HAP-1 (cell line): ENCODE measurements at regions not wholly inside any gene's neighbourhood (a gene's known extent, or its start where the extent isn't known, plus 50 kb on each side); places are given as distances from the start of the nearest gene placed in this dataset.
A peak's percentile ranks its signal among the peaks of the same experiment; 100 is the strongest.

Experiments used
- DNase-seq, 2 experiments: peaks; one replicate each; pipeline ENCODE4 v3.0.0-alpha.2; 2016 to 2020; ENCODE audit warnings: low spot score in 2 of 2
- H3K27me3 ChIP-seq: fragments of 250-450 bp; sonication (Bioruptor Pico); 2 replicates; pipeline ENCODE4 v1.5.1; 2020; ENCODE audit warnings: low read depth, mild to moderate bottlenecking, moderate library complexity
- H3K36me3 ChIP-seq: fragments of 250-450 bp; sonication (Bioruptor Pico); replicated peaks from 2 replicates; pipeline ENCODE4 v1.5.1; 2020; ENCODE audit warnings: mild to moderate bottlenecking
- H3K4me1 ChIP-seq: fragments of 250-450 bp; sonication (Bioruptor Pico); 2 replicates; pipeline ENCODE4 v1.5.1; 2020; ENCODE audit warnings: mild to moderate bottlenecking
- H3K4me3 ChIP-seq: fragments of 250-450 bp; sonication (Bioruptor Pico); 2 replicates; pipeline ENCODE4 v1.5.1; 2020; ENCODE audit warnings: mild to moderate bottlenecking, moderate library complexity
- H3K9me3 ChIP-seq: fragments of 250-450 bp; sonication (Bioruptor Pico); 2 replicates; pipeline ENCODE4 v1.5.1; 2020; ENCODE audit warnings: mild to moderate bottlenecking, moderate library complexity
- in situ Hi-C: fragments of 300-500 bp; cut with MboI; formaldehyde crosslinking; loops from 3 replicates; pipeline ENCODE4 v1.14.3; 2020; ENCODE audit warnings: low sequenced_read_pairs, inconsistent platforms, mixed read lengths

- no peak for DNase-seq
- in situ Hi-C loops, result no loop called here
- Histone ChIP-seq H3K36me3 (no peaks in the 10 kb centered on the region), H3K4me1 (no peaks in the 10 kb centered on the region), H3K4me3 (no peak overlapping the region), H3K27me3 (no peaks in the 10 kb centered on the region), H3K9me3 (no peaks in the 10 kb centered on the region)
Observed at GRCh38 chr5:88115211-88115610, 153.4 kb downstream of the TMEM161B start.

- no peaks in the 10 kb centered on the region for H3K9me3 ChIP-seq
- no peaks in the 10 kb centered on the region for H3K27me3 ChIP-seq
- in situ Hi-C loops, result no loop called here
- no peaks in the 10 kb centered on the region for H3K36me3 ChIP-seq
- H3K4me1 ChIP-seq, result no peaks in the 10 kb centered on the region
- DNase-seq, result no peak
- no peak overlapping the region for H3K4me3 ChIP-seq
Observed at GRCh38 chr5:88113429-88113828, 155.2 kb downstream of the TMEM161B start.

GRCh38 chr5:88109818-88110217 lies 158.8 kb downstream of the TMEM161B start:
- H3K4me1 ChIP-seq, result no peaks in the 10 kb centered on the region
- no peak for DNase-seq
- no peaks in the 10 kb centered on the region; the same call in 1 of the 2 replicates for H3K9me3 ChIP-seq
- H3K27me3 ChIP-seq, result no peaks in the 10 kb centered on the region
- no peaks in the 10 kb centered on the region for H3K36me3 ChIP-seq
- in situ Hi-C loops, result no loop called here
- H3K4me3 ChIP-seq, result no peak overlapping the region

DNA sequence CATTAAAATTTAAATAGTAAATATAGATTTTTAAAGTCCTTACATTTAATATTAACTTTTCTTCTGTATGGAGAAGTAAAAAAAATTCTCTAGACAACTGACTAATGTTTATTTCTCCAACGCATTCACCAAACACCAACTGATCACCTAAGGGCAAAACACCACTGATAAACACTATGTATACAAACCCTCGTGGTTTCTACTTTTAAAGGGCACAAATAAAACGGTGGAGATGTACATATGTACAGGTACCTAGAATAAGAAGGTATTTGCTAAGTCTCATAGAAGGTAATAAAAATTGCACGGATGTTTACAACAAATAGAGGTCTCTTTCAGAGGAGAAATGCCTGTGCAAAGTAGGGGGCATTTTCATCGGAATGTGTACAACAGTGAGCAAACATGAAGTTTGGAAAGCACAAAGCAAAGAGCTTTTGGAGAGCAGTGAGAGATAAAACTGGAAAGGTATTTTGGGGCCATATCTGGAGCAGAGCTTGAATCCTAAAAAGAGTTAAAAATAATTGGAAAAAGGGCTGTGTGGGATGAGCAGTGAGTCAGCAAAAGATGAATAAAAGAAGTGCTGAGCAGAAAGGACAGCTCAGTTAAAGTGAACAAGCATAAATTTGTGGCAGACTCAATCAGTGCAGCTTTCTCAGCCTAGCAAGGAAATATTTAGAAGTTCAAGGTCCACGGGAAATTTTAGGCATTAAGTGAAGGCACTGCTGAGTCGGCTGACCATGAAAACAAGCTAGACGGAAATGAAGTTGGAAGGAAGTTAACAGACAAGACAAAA lies 160.0 kb downstream of the TMEM161B start:
- Histone ChIP-seq H3K36me3 (no peaks in the 10 kb centered on the region), H3K9me3 (no peaks in the 10 kb centered on the region; the same call in 1 of the 2 replicates), H3K4me1 (no peaks in the 10 kb centered on the region), H3K4me3 (no peak overlapping the region), H3K27me3 (no peaks in the 10 kb centered on the region)
- no peak for DNase-seq
- in situ Hi-C loops, result no loop called here

DNA sequence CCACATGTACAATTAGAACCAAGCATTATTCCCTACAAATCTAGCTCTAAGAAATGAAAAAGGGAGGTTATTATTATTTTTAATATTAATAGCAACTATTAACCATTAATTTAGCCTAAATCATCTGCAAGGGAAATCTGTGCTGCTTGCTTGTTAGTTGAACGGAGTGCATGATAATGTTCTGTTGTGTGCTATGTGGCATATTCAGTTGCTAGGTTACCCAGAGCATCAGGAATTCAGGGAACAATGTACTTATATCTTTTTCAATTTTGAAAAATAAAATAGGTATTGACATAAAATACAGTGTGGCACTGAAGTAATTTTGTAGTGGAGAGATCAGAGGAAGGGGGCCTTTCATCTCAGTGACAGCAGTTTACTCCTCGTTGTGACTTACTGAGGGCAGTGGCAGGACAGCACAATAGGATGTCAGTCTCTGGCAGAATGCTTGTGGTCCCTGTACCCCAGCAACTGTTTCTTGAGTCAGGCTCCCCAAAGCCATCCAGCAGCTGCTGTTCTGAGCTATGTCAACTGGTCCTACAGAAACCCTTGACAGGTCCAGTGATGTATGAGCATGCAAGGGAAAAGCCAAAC lies 173.6 kb downstream of the TMEM161B start:
- in situ Hi-C loops, result no loop called here

DNA sequence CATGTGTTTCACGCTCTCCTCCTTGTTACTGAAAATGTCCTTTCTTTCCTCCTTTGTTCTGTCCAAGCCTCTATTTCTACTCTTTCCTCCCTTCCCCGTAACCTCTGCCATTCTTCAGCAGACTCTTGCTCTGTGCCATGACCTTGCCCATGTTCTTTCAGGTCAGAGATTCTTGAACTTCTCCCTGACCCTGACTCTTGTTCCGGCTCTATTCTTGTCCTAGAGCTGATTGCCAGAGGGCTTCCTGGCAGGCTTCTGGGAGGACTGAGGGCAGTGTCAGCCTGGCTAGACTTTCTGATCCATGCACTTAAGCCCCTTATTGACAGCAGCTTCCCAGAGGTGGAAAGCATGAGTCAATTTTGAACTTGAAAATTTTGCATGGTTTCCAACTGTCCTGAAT lies 174.2 kb downstream of the TMEM161B start:
- Histone ChIP-seq H3K27me3 (no peaks in the 10 kb centered on the region), H3K4me1 (peaks cover 14% of the 10 kb centered on the region), H3K36me3 (no peaks in the 10 kb centered on the region), H3K9me3 (no peaks in the 10 kb centered on the region), H3K4me3 (no peak overlapping the region)
- DNase-seq, result no peak
- in situ Hi-C loops, result no loop called here

More for the DNA sequence above, 173.6 kb downstream of the TMEM161B start:
- no peaks in the 10 kb centered on the region for H3K9me3 ChIP-seq
- no peak for DNase-seq
- H3K36me3 ChIP-seq, result no peaks in the 10 kb centered on the region
- H3K4me3 ChIP-seq, result no peak overlapping the region
- H3K4me1 ChIP-seq, result peaks cover 14% of the 10 kb centered on the region
- no peaks in the 10 kb centered on the region for H3K27me3 ChIP-seq

DNA sequence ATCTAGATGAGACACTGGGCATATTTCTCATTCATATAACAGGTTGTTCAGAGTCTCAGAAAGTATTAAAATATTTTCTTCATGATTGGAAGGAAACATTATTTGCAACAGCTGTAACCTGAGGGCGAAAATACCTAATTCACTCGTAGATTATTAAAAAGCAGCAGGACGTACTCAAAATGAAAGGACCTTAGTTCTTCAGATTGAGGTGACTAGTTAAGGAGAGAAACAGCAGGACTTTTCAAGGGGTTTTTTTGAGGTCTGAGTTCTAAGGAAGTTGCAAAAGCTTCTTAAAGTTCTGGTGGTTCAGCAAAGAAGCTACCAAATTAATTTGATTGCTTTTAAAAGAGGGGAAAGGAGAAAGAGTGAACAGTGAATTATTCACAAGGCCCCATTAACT lies 174.9 kb downstream of the TMEM161B start:
- in situ Hi-C loops, result no loop called here
- Histone ChIP-seq H3K4me3 (no peak overlapping the region), H3K27me3 (no peaks in the 10 kb centered on the region), H3K9me3 (no peaks in the 10 kb centered on the region), H3K36me3 (no peaks in the 10 kb centered on the region), H3K4me1 (peaks cover 14% of the 10 kb centered on the region)
- DNase-seq, result no peak

GRCh38 chr5:88092958-88093605 lies 175.6 kb downstream of the TMEM161B start:
- Histone ChIP-seq H3K27me3 (no peaks in the 10 kb centered on the region), H3K9me3 (no peaks in the 10 kb centered on the region), H3K36me3 (no peaks in the 10 kb centered on the region), H3K4me3 (no peak overlapping the region), H3K4me1 (peaks cover 14% of the 10 kb centered on the region)
- in situ Hi-C loops, result no loop called here
- DNase-seq, result peak in 1 of 2 experiments; percentile 14

GRCh38 chr5:88092358-88092757 lies 176.3 kb downstream of the TMEM161B start:
- no peaks in the 10 kb centered on the region for H3K36me3 ChIP-seq
- in situ Hi-C loops, result no loop called here

DNA sequence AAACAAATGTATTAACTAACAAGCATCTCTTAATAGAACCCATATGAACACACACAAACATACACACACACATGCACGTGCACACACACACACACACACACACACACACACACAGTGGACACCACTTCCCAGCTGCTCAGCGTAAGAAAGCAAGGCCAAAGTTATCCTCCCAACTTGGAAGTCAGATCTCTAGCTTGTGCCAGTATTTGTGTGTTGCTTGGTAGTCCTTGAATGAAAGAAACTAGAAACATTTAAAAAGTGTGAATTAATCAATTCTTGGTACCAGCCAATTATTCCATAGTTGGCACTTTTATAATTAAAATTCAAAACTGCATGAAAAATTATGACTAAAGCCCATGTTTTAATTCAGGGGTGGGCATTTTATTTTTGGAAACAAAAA lies 178.1 kb downstream of the TMEM161B start:
- DNase-seq, result no peak
- Histone ChIP-seq H3K4me3 (no peak overlapping the region), H3K4me1 (peaks cover 21% of the 10 kb centered on the region), H3K27me3 (no peaks in the 10 kb centered on the region), H3K9me3 (no peaks in the 10 kb centered on the region), H3K36me3 (no peaks in the 10 kb centered on the region)
- in situ Hi-C loops, result no loop called here

More at GRCh38 chr5:88092358-88092757, 176.3 kb downstream of the TMEM161B start:
- peak; percentile 62 for DNase-seq
- H3K4me1 ChIP-seq, result peaks cover 14% of the 10 kb centered on the region
- no peaks in the 10 kb centered on the region for H3K9me3 ChIP-seq
- no peak overlapping the region for H3K4me3 ChIP-seq
- no peaks in the 10 kb centered on the region for H3K27me3 ChIP-seq

GRCh38 chr5:88089719-88090390 lies 178.8 kb downstream of the TMEM161B start:
- no peak for DNase-seq
- Histone ChIP-seq H3K36me3 (no peaks in the 10 kb centered on the region), H3K4me1 (peaks cover 25% of the 10 kb centered on the region), H3K9me3 (no peaks in the 10 kb centered on the region), H3K4me3 (no peak overlapping the region), H3K27me3 (no peaks in the 10 kb centered on the region)
- in situ Hi-C loops, result no loop called here

- Histone ChIP-seq H3K36me3 (no peaks in the 10 kb centered on the region), H3K4me3 (no peak overlapping the region), H3K9me3 (no peaks in the 10 kb centered on the region), H3K27me3 (no peaks in the 10 kb centered on the region), H3K4me1 (peaks cover 11% of the 10 kb centered on the region)
- DNase-seq, result no peak
- in situ Hi-C loops, result no loop called here
Observed at GRCh38 chr5:88085462-88085861, 183.2 kb downstream of the TMEM161B start.

DNA sequence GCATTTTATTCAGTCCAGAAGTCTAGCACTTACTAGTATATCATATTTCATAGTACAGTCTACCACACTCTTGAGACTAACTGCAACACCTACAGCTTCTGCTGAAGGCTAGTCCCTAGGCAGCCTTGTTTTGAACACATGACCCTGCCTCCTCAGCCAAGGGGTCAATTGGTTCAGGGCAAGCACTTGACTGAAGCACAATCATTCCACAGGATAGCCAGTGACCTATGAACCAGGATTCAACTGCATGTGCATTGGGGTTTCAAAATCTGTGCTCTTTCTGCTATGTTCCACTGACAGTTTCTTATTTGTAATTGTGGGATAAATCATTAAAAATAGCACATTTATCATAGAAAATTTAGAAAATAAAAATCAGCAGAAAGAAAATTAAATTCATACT lies 186.8 kb downstream of the TMEM161B start:
- Histone ChIP-seq H3K36me3 (no peaks in the 10 kb centered on the region), H3K9me3 (no peaks in the 10 kb centered on the region), H3K27me3 (no peaks in the 10 kb centered on the region), H3K4me1 (peaks cover 25% of the 10 kb centered on the region), H3K4me3 (no peak overlapping the region)
- no peak for DNase-seq
- in situ Hi-C loops, result no loop called here

GRCh38 chr5:88063813-88064212 lies 204.8 kb downstream of the TMEM161B start:
- in situ Hi-C loops, result no loop called here
- Histone ChIP-seq H3K27me3 (no peaks in the 10 kb centered on the region), H3K4me1 (no peaks in the 10 kb centered on the region), H3K9me3 (no peaks in the 10 kb centered on the region), H3K36me3 (no peaks in the 10 kb centered on the region), H3K4me3 (no peak overlapping the region)
- DNase-seq, result no peak
